Ishikawa (cell line): ENCODE measurements at regions not wholly inside any gene's neighbourhood (a gene's known extent, or its start where the extent isn't known, plus 50 kb on each side); places are given as distances from the start of the nearest gene placed in this dataset.

ENCODE experiments used
- CEBPB ChIP-seq: IDR thresholded peaks from 2 replicates; pipeline ENCODE4 v1.6.1; 2012
- FOXM1 ChIP-seq: IDR thresholded peaks from 2 replicates; pipeline ENCODE4 v1.6.1; 2012; ENCODE audit warnings: low read depth, borderline replicate concordance
- ZBTB7A ChIP-seq: IDR thresholded peaks from 2 replicates; pipeline ENCODE4 v1.6.1; 2012; ENCODE audit warnings: low read depth

DNA sequence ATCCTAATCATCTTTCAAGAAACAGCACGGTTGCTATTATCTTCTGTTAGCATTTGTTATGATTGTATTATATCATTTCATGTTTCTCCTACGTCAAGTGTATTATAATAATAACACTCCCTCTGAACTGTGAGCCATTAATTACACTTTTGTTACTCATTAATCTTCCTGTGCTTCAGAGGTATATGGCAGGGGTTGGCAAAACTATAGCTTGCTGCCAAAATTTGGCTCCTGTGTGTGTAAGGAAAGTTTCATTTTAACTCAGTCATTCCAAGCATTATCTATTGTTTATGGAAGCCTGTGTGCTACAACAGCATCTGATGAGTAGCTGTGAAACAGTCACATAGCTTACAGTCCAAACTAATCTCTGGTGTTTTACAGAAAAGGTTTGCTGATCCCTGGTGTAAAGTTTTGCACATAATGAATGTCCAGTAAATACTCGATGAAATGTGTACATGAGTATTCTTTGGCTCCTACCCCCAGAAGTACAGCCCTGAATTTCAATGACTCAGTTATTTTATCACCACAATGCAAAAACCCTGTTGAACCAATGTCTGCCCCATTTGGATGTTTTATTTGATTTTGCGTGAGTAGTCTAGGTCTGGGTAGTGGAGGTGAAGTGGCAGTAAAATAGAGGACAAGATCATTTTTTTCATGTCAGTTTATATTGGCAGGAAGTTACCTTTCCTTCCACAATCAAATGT, 648.2 kb downstream of the MAT2B start:
- no peak for TF ChIP-seq FOXM1
- no peak for TF ChIP-seq CEBPB
- TF ChIP-seq ZBTB7A: no peak
